GDM1 (cell line): ENCODE measurements at regions not wholly inside any gene's neighbourhood (a gene's known extent, or its start where the extent isn't known, plus 50 kb on each side); places are given as distances from the start of the nearest gene placed in this dataset.

Experiments
- DNase-seq: peaks from one replicate; lab custom pipeline; 2025; lab: John Stamatoyannopoulos, UW

DNA sequence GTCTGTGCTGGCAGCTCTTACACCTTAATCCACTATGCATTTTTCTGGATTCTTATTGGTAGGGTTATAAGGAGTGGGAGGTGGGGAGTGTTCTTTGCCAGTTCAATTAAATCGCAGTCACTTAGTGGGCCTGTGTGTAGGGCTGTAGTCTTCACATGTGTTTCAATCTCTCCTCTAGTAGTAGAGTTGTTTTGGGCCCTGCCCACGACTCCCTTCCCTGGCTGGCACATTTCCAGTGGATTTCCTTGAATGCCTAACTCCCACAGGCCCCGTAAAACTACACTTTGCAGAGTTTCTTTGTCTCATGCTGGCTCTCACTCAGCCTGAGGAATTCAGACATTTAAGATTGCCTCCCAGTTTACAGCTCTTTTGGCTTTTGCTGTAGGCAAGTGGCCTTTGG lies 414.0 kb upstream of the OPRM1 start:
- DNase-seq = no peak

DNA sequence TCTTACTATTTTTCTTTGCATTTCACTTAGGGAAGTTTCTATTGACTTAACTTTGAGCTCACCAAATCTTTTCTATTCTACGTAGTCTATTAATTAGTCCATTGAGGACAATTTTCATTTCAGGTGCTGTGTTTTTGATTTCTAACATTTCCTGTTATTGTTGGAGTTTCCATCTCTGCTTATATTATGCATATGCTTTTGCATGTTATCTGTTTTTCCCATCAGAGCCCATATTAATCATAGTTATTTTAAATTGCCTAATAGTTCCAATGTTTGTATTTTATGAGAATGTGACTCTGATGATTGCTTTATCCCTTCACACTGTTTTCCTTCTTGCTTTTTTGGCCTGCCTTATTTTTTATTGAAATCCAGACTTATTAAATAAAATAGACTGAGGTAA lies 414.5 kb upstream of the OPRM1 start:
- DNase-seq = no peak

DNA sequence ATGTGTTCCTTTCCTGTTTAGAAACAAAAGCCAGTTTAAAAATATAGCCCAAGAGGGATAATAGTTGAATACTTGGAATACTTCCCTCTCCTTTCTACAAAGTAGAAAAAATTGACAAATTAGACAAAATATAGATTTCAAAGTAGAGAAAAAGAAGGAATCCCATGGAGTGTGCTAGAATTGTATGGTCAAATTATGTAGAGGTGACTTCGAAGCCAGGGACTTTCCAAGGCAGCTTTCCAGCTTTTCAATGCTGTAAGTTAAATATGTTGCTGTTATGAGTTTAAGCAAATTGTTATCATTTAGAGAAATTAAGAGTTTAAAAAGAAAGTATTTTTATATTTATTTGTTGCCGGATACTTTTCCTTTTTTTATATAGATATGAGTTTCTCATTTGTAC lies 415.5 kb upstream of the OPRM1 start:
- no peak for DNase-seq

GRCh38 chr6:153621491-153621890 lies 417.5 kb upstream of the OPRM1 start:
- DNase-seq = no peak

DNA sequence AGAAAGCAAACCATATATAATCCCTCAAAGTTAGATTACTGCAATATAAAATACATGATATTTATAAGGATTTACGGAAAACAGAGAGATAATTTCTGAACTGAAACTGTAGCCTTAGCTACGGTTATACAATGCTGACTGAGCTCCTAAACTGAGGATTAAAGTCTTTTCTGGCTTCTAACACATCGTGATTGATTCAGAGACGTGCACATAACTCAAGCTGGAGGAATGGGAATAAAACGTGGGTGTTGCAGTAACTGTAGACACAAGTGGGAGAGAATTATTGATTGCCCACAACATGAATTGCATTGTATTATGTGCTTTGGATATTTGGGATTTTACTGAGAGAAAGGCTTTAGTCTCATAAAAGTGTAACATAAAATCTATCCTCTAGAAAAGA lies 418.0 kb upstream of the OPRM1 start:
- no peak for DNase-seq

DNA sequence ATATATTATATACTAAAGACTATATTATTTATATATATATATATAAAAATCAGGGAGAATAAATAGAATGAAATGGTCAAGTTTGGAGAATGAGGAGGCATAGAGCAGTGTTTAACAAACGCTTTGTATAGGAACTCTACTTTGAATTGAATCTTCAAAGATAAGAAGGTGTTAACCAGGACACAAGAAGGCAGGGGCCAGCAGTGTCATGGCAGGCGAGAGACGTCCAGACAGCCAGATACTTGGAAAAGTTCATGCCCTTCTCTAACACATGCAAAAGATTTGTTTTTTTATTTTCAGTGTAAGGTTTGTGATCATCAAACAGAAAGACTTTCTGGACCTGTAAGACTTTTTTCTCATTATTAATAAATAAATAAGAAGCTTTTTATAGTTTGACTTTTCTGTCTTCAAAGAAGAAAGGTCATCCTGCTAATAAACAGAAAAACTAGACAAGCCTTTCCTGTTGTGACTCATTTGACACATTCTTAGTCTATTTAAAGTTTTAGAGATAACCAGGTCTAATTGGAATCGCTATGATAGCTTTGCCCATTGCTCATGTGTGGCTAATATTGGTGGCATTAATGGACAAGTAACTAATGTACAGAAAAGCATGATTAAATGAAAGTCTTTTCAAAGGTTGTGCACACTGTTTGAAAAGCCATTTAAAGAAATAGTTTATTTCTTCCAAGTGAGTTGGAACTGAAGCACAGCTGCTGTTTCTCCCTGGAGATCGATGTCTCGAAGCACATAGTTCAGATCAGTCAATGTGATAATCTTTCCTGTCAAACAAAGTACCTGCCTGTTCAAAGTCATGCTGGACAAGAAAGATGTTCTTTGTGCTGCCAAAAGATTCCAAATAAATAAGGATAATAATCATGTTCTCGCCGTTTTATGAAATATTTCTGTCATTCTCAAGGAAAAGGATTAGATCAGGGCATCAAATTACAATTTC lies 420.4 kb upstream of the OPRM1 start:
- DNase-seq = no peak

DNA sequence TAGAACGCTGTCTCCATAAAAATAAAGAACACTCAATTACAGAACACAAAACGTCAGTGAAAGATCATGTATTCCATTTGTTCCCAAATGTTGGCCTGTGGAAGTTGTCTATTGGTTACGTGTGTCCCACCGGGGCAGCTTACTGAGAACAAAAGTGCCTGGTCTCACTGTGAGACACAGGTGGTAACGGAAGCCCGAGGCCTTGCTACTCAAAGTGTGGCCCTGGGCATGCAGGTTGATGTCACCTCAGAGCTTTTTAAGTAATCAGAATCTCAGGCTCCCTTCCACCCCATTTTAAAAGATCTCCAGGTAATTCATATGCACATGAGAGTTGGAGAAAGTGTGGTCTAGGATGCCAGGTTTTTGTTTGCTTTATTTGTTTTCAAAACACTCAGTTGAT lies 422.5 kb upstream of the OPRM1 start:
- no peak for DNase-seq

- no peak for DNase-seq
Measured at GRCh38 chr6:153613719-153614455, 425.2 kb upstream of the OPRM1 start.

DNA sequence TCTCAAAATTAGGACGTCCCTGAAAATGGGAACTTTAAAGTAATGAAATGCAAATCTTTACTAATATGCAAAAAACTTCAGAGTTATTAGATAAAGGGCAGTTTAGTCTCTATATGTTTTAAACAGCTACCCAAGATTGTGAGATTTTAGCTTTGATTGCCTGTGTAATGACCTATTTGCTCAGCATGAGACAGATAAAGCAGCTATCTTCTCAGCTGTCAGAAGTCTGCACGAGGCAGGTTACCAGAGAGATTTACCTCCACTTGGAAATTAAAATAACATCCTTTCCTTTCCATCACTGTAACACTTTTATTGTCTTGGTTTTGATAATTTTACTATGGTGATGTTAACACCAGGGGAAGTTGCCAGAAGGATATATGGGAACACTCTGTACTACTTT lies 436.6 kb upstream of the OPRM1 start:
- no peak for DNase-seq

DNA sequence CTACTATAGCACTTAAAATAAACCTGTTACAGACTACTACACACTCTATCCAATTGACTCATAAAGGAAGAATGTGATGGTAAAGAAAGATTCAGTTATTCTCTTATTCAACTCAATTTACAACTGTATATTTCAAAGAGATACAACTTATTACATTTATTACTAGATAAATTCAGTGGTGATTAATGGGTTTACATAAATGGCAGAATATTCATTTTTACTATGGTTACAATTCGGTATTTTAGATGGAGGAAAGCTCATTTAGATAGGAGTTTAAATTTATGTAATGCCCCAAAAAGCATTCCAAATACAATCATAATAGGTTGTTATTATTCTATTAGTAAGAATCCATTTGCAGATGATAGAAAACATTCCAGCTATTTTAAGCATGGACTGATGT lies 439.1 kb upstream of the OPRM1 start:
- DNase-seq = no peak

DNA sequence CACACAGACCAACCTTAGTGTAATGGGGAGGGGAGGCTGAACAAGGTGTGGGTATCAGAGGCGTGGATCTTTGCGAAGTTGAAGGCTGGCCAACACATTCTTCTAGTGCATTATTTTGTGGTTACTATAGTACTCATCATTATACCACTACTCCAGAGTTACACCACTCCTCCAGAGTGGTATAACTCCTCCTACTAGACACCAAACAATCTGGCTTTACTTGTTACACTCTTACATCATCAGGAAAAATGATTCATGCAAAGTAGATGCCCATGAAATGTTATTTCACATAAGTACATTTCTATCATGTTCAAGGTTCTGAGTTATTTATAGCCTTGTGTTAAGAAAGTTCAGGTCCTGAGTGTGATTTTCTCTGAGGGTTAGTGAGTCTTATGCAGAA lies 443.1 kb upstream of the OPRM1 start:
- no peak for DNase-seq

GRCh38 chr6:153594871-153595270 lies 444.2 kb upstream of the OPRM1 start:
- no peak for DNase-seq

GRCh38 chr6:153591159-153591558 lies 447.9 kb upstream of the OPRM1 start:
- DNase-seq = no peak

- DNase-seq = no peak
Measured at GRCh38 chr6:153590411-153590810, 448.6 kb upstream of the OPRM1 start.

DNA sequence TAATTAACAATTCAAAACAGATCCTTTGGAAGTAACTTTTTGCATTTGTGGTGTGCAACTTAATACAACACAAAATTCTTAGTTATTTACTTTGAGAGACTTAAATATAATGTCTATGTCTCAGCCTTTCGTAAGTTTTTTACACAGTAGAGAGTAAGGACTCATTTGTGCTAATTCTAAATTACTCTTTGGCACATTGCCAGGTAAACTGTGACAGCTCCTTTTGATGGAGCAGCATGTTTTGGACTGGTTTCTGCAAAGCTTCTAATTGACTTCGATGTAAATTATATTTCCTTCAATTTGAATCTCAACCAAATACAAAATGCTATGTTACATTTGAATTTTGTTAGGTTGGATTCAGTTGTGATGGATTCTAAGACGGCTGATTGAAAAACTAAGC lies 450.7 kb upstream of the OPRM1 start:
- DNase-seq = no peak

DNA sequence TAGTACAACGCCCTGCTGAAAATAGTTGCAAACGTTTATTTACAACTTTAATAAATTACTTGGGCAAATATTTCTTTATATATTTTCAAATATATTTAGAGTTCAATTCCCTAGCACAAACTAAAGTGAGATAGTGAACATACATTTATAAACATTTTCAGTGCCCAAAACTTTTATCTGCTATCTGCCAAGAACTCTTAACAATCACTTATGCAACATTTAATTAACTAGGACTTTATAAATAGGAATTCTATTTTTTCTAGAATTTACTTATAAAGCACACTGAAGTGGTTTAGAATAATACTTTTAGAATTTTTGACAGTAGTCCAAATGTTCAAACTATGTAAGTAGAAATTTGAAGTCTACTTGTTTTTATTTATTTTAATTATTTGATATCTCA lies 452.6 kb upstream of the RGS17 start:
- no peak for DNase-seq

DNA sequence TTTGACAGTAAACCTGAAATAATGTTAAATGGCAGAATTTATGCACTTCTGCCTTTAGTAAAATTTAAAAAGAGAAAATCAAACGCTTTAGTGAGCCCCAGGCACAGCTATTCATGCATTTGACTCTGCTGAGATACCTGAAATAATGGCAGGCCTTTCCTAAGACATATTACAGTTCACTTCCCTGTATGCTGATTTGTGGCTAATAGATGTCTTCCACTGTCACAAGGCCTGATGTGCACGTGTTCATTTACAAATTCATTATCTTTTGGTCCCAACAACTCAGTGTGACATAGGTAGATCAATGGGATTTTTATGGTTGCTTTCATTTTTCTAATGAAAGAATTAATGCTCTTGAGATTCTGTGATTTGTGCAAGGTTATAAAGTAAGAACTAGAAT lies 449.7 kb upstream of the RGS17 start:
- DNase-seq = no peak

DNA sequence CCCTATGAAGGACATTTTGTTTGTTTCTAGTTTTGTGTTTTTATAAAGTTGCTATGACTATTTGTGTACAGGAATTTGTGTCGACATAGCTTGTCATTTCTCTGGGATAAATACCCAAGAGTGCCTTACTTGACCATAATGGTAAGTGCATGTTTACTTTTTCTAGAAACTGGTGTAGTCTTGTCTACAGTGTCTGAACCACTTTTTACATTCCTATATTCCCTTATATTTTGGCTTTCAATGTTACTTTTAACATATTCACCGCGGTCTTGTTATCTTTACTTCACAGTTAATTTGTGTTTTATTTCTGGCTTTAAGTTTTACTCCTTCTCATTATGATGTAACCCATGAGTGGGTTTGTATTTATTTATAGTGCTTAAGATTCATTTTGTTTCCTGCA lies 444.4 kb upstream of the RGS17 start:
- DNase-seq = no peak

GRCh38 chr6:153574231-153574630 lies 443.1 kb upstream of the RGS17 start:
- no peak for DNase-seq

- no peak for DNase-seq
Measured at GRCh38 chr6:153572371-153572770, 441.3 kb upstream of the RGS17 start.

DNA sequence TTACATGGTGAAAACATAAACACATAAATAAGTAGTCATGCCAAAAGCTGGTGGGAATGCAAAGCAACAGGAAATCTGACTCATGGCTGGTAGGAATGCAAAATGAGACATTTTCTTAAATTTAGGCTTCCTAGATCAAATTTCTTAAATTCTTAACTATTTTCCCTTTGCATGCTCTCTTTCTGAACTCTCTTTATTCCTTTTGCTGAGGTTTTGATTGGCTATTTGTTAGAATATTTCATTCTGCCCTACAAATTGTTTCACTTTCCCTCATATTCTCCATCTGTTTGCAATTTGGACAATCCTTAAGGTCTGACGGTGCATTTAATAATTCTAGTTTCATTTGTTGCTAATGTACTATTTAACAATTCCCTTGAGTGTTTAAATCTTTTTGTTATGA lies 437.5 kb upstream of the RGS17 start:
- no peak for DNase-seq

DNA sequence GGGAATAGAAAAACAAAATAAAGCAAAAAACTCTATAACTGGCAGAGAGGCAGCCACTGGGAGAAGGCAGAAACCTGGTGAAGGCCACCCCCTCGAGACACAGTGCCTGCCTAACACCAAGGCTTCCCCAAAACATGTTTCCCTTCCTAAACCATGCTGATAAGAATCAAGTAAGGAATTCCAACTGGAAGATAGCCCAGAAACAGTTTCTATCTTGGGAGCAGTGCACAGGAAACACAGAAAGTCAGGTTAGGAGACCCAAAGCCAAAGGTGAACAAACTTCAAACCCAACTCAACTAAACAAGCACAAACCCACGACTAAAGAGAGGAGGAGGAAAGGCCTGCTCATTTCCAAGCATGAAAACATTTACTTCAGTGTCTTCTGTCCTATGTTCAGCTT lies 433.7 kb upstream of the RGS17 start:
- DNase-seq = no peak

GRCh38 chr6:153563001-153563400 lies 431.9 kb upstream of the RGS17 start:
- no peak for DNase-seq
